GM12873 (cell line): ENCODE measurements at regions not wholly inside any gene's neighbourhood (a gene's known extent, or its start where the extent isn't known, plus 50 kb on each side); places are given as distances from the start of the nearest gene placed in this dataset.

Source experiments
- CTCF ChIP-seq: IDR thresholded peaks from 2 replicates; pipeline ENCODE4 v1.5.1; 2012; ENCODE audit warnings: low read depth, mild to moderate bottlenecking, moderate library complexity, low read length, control low read depth; ENCODE audit not compliant: insufficient read depth; ENCODE audit errors: missing control alignments

- no peak for TF ChIP-seq CTCF
Observed at GRCh38 chr10:33126742-33127141, 168.7 kb upstream of the ITGB1 start.

- TF ChIP-seq CTCF: no peak
Observed at GRCh38 chr10:33125522-33126517, 167.8 kb upstream of the ITGB1 start.

GRCh38 chr10:33125111-33125510 lies 167.1 kb upstream of the ITGB1 start:
- TF ChIP-seq CTCF: no peak

- TF ChIP-seq CTCF: no peak
Observed at GRCh38 chr10:33123680-33124079, 165.7 kb upstream of the ITGB1 start.

GRCh38 chr10:33122014-33122809 lies 164.2 kb upstream of the ITGB1 start:
- no peak for TF ChIP-seq CTCF

- TF ChIP-seq CTCF: no peak
Observed at GRCh38 chr10:33120700-33121099, 162.7 kb upstream of the ITGB1 start.

- no peak for TF ChIP-seq CTCF
Observed at GRCh38 chr10:33120275-33120674, 162.2 kb upstream of the ITGB1 start.
